A549 (cell line): ENCODE measurements at regions not wholly inside any gene's neighbourhood (a gene's known extent, or its start where the extent isn't known, plus 50 kb on each side); places are given as distances from the start of the nearest gene placed in this dataset.

Experiments used
- ATAC-seq, 2 experiments: fragments of 200-7000 bp in 1 of 2; fragments of >200 bp in 1 of 2; cut with Nextera tagmentation in 1 of 2; cut with Tn5 transposase in 1 of 2; 3 replicates each; pipeline versions ENCODE4 v1.8.0 to v1.9.1; 2018 to 2020; ENCODE audit warnings: mild to moderate bottlenecking in 1 of 2, moderate library complexity in 1 of 2
- CTCF ChIA-PET: fragments of 300-600 bp; sonication (Branson Sonifier 250); formaldehyde crosslinking; extraction: SDS; loops from one replicate; lab custom pipeline; 2021; ENCODE audit warnings: antibody characterized with exemption, inconsistent platforms; lab: Yijun Ruan, JAX
- POLR2A ChIA-PET: fragments of 350-600 bp; formaldehyde crosslinking; extraction: SDS; loops from one replicate; lab custom pipeline; 2021; ENCODE audit warnings: antibody characterized with exemption, inconsistent platforms; lab: Yijun Ruan, JAX
- DNase-seq, 2 experiments: peaks; one replicate each; pipeline versions ENCODE4 v3.0.0 to v3.0.0-alpha.2; 2011 to 2016; ENCODE audit warnings: low read depth in 1 of 2, low spot score in 1 of 2
- FAIRE-seq: peaks from 2 replicates; lab custom pipeline; 2011; peaks lifted over from hg19 to GRCh38; lab: Jason Lieb, UNC
- H3K27ac ChIP-seq, 2 experiments: fragments of >200 bp; sonication (Bioruptor Twin); formaldehyde crosslinking; 3 replicates each; pipeline ENCODE4 v1.5.1; 2016 to 2017
- H3K4me1 ChIP-seq: fragments of >200 bp; sonication (Bioruptor Twin); formaldehyde crosslinking; 3 replicates; pipeline ENCODE4 v1.6.1; 2016
- H3K4me2 ChIP-seq: fragments of >200 bp; sonication (Bioruptor Twin); formaldehyde crosslinking; 3 replicates; pipeline ENCODE4 v1.6.1; 2016
- H3K4me3 ChIP-seq: fragments of >200 bp; sonication (Bioruptor Twin); formaldehyde crosslinking; 3 replicates; pipeline ENCODE4 v1.5.1; 2016
- H3K9me3 ChIP-seq: fragments of >200 bp; sonication (Bioruptor Twin); formaldehyde crosslinking; 3 replicates; pipeline ENCODE4 v1.6.1; 2016
- CBX2 ChIP-seq: fragments of 200-600 bp; sonication (generic); IDR thresholded peaks from 2 replicates; pipeline ENCODE4 v1.6.1; 2016; ENCODE audit warnings: low read depth, mild to moderate bottlenecking, borderline replicate concordance
- EHMT2 ChIP-seq: fragments of 200-600 bp; sonication (generic); IDR thresholded peaks from 2 replicates; pipeline ENCODE4 v1.6.1; 2016; ENCODE audit warnings: antibody characterized with exemption, low read depth, mild to moderate bottlenecking, moderate library complexity
- ESRRA ChIP-seq: fragments of 150-350 bp; IDR thresholded peaks from 2 replicates; pipeline ENCODE4 v1.6.1; 2014; ENCODE audit warnings: mild to moderate bottlenecking, low read length, borderline replicate concordance
- FOSL2 ChIP-seq, 2 experiments: fragments of 450-650 bp in 1 of 2; fragments of >200 bp in 1 of 2; sonication (Bioruptor Twin) in 1 of 2; formaldehyde crosslinking; IDR thresholded peaks; 2 replicates each; pipeline versions ENCODE4 v1.5.0 to v1.6.1; 2016 to 2020; ENCODE audit warnings: mild to moderate bottlenecking in 1 of 2, moderate library complexity in 1 of 2
- GATA3 ChIP-seq: IDR thresholded peaks from 2 replicates; pipeline ENCODE4 v1.6.1; 2012; ENCODE audit warnings: borderline replicate concordance
- HEYL ChIP-seq: fragments of 250-450 bp; sonication (Bioruptor Pico); IDR thresholded peaks from 2 replicates; pipeline ENCODE4 v1.8.0; 2021; ENCODE audit warnings: mild to moderate bottlenecking, moderate library complexity
- HOXA7 ChIP-seq: fragments of 250-450 bp; sonication (Bioruptor Pico); IDR thresholded peaks from 2 replicates; pipeline ENCODE4 v1.5.0; 2020; ENCODE audit warnings: mild to moderate bottlenecking, moderate library complexity
- HOXB13 ChIP-seq: fragments of 250-450 bp; sonication (Bioruptor Pico); IDR thresholded peaks from 2 replicates; pipeline ENCODE4 v1.5.0; 2020; ENCODE audit warnings: low read depth, mild to moderate bottlenecking, moderate library complexity
- JUN ChIP-seq, 2 experiments: fragments of >200 bp; sonication (Bioruptor Twin); formaldehyde crosslinking; IDR thresholded peaks; 2 replicates in 1 of 2; 3 replicates in 1 of 2; pipeline ENCODE4 v1.6.1; 2016 to 2017
- MAFK ChIP-seq: fragments of 450-650 bp; IDR thresholded peaks from 2 replicates; pipeline ENCODE4 v1.6.1; 2014; ENCODE audit not compliant: partially characterized antibody
- MAZ ChIP-seq: fragments of 150-350 bp; IDR thresholded peaks from 2 replicates; pipeline ENCODE4 v1.6.1; 2014; ENCODE audit warnings: antibody characterized with exemption, low read depth, low read length, borderline replicate concordance
- POLR2AphosphoS2 ChIP-seq: conservative IDR thresholded peaks from 2 replicates; pipeline ENCODE4 v1.6.1; 2012; ENCODE audit warnings: low read length, improper control_type of control experiment, inconsistent platforms
- RAD21 ChIP-seq, 2 experiments: fragments of >200 bp in 1 of 2; sonication (Bioruptor Twin) in 1 of 2; formaldehyde crosslinking in 1 of 2; IDR thresholded peaks in 1 of 2; conservative IDR thresholded peaks in 1 of 2; 2 replicates in 1 of 2; 3 replicates in 1 of 2; pipeline ENCODE4 v1.6.1; 2012 to 2018; ENCODE audit warnings: inconsistent platforms in 1 of 2
- SMC3 ChIP-seq: fragments of >200 bp; sonication (Bioruptor Twin); formaldehyde crosslinking; IDR thresholded peaks from 3 replicates; pipeline ENCODE4 v1.6.1; 2018; ENCODE audit warnings: inconsistent platforms
- SREBF2 ChIP-seq: fragments of 450-650 bp; IDR thresholded peaks from 2 replicates; pipeline ENCODE4 v1.6.1; 2014; ENCODE audit warnings: mild to moderate bottlenecking, moderate library complexity
- TFCP2L1 ChIP-seq: fragments of 250-450 bp; sonication (Bioruptor Pico); IDR thresholded peaks from 2 replicates; pipeline ENCODE4 v1.5.0; 2021; ENCODE audit warnings: mild to moderate bottlenecking
- ZC3H11A ChIP-seq: fragments of 450-650 bp; IDR thresholded peaks from 2 replicates; pipeline ENCODE4 v1.6.1; 2014; ENCODE audit warnings: antibody characterized with exemption, mild to moderate bottlenecking
- ZFP36 ChIP-seq: fragments of 450-650 bp; IDR thresholded peaks from 2 replicates; pipeline ENCODE4 v1.6.1; 2014; ENCODE audit warnings: borderline replicate concordance; ENCODE audit not compliant: partially characterized antibody
- ZSCAN20 ChIP-seq: fragments of 250-450 bp; sonication (Bioruptor Pico); IDR thresholded peaks from 2 replicates; pipeline ENCODE4 v1.8.0; 2022; ENCODE audit warnings: mild to moderate bottlenecking, moderate library complexity
- WGBS: methylation state at CpG from one replicate; pipeline ENCODE4 v1.1.6; 2017; ENCODE audit errors: missing lambda C conversion rate; 5-methylcytosine and 5-hydroxymethylcytosine counted together
- TF ChIP-seq, protein P1 (sequence below): fragments of >200 bp; sonication (Bioruptor Twin); formaldehyde crosslinking; IDR thresholded peaks from 3 replicates; pipeline ENCODE4 v1.5.1; 2016
- TF ChIP-seq, protein P2 (sequence below): IDR thresholded peaks from 2 replicates; pipeline ENCODE4 v1.6.1; 2012; ENCODE audit warnings: low read depth, borderline replicate concordance
- TF ChIP-seq, protein P3 (sequence below): fragments of 150-350 bp; IDR thresholded peaks from 2 replicates; pipeline ENCODE4 v1.6.1; 2014; ENCODE audit warnings: low read depth, mild to moderate bottlenecking, low read length
- TF ChIP-seq, protein P4 (sequence below): fragments of >200 bp; sonication (Bioruptor Twin); formaldehyde crosslinking; IDR thresholded peaks from 2 replicates; pipeline ENCODE4 v1.6.1; 2016
- TF ChIP-seq, protein P5 (sequence below): fragments of 250-450 bp; sonication (Bioruptor Pico); IDR thresholded peaks from 2 replicates; pipeline ENCODE4 v1.5.0; 2021; ENCODE audit warnings: mild to moderate bottlenecking, moderate library complexity, borderline replicate concordance
- TF ChIP-seq, protein P6 (sequence below): fragments of 450-650 bp; IDR thresholded peaks from 2 replicates; pipeline ENCODE4 v1.6.1; 2014; ENCODE audit warnings: antibody characterized with exemption
- TF ChIP-seq, protein P7 (sequence below): IDR thresholded peaks from 2 replicates; pipeline ENCODE4 v1.6.1; 2012
- TF ChIP-seq, protein P8 (sequence below): fragments of >200 bp; sonication (Bioruptor Twin); formaldehyde crosslinking; IDR thresholded peaks from 3 replicates; pipeline ENCODE4 v1.6.1; 2016

DNA sequence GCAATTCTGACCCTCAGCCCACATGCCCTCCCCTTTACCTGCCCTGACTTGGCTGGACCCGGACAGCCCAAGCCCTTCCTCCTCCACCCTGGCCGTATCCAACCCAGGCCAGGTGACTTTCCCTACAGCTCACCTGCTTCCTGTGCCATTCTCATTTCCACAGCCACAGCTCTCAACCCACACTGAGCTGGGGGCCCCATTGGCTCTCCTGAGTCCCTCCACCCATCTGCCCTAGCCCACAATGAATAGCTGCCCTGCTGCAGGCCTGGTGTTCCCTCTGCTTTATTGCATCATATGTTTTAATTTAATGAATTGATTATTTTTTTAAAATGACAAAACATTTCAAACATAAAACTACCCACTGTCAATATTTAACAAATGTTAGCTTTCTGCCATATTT, 118.5 kb upstream of the BACH2 start:
- WGBS = 79% methylated on average over 2 of the region's 2 CpGs
- TF ChIP-seq, protein P1, sequence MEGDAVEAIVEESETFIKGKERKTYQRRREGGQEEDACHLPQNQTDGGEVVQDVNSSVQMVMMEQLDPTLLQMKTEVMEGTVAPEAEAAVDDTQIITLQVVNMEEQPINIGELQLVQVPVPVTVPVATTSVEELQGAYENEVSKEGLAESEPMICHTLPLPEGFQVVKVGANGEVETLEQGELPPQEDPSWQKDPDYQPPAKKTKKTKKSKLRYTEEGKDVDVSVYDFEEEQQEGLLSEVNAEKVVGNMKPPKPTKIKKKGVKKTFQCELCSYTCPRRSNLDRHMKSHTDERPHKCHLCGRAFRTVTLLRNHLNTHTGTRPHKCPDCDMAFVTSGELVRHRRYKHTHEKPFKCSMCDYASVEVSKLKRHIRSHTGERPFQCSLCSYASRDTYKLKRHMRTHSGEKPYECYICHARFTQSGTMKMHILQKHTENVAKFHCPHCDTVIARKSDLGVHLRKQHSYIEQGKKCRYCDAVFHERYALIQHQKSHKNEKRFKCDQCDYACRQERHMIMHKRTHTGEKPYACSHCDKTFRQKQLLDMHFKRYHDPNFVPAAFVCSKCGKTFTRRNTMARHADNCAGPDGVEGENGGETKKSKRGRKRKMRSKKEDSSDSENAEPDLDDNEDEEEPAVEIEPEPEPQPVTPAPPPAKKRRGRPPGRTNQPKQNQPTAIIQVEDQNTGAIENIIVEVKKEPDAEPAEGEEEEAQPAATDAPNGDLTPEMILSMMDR = no peak
- TF ChIP-seq ZC3H11A (no peak), CBX2 (no peak), HOXA7 (CRISPR knock-in tag) (no peak), MAFK (no peak), TFCP2L1 (CRISPR knock-in tag) (no peak), FOSL2 (IDR thresholded peaks at IDR 0.05) (no peak), FOSL2 (CRISPR knock-in tag; IDR thresholded peaks at IDR 0.05) (no peak)
- TF ChIP-seq, protein P2, sequence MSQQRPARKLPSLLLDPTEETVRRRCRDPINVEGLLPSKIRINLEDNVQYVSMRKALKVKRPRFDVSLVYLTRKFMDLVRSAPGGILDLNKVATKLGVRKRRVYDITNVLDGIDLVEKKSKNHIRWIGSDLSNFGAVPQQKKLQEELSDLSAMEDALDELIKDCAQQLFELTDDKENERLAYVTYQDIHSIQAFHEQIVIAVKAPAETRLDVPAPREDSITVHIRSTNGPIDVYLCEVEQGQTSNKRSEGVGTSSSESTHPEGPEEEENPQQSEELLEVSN = no peak
- no peaks in the 10 kb centered on the region for H3K4me1 ChIP-seq
- CTCF ChIA-PET = no interaction called here
- H3K4me2 ChIP-seq = no peak overlapping the region
- FAIRE-seq = no peak
- DNase-seq = no peak
- H3K27ac ChIP-seq = no peak overlapping the region
- POLR2A ChIA-PET = no interaction called here
- no peak for ATAC-seq
- H3K4me3 ChIP-seq = no peak overlapping the region
- no peaks in the 10 kb centered on the region for H3K9me3 ChIP-seq

DNA sequence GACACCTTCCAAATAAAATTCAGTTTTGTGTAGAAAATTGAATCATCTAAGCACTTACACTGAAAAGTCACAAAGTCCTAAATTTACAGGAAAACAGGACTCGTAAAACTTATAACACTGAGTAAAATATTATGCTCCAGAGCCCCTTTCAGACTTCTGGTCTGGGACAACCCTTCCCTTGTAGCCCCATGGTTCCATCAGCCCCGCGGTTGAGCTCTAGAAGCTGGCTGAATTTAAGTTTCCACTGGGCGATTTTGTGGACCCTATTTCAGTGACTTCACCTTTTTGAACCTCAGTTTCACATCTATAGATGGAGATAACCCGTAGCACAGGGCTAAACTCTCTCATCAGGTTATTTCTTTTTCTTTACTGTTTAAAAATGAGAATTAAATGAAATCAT, 117.7 kb upstream of the BACH2 start:
- TF ChIP-seq SMC3 (no peak), ESRRA (no peak)
- TF ChIP-seq, protein P3, sequence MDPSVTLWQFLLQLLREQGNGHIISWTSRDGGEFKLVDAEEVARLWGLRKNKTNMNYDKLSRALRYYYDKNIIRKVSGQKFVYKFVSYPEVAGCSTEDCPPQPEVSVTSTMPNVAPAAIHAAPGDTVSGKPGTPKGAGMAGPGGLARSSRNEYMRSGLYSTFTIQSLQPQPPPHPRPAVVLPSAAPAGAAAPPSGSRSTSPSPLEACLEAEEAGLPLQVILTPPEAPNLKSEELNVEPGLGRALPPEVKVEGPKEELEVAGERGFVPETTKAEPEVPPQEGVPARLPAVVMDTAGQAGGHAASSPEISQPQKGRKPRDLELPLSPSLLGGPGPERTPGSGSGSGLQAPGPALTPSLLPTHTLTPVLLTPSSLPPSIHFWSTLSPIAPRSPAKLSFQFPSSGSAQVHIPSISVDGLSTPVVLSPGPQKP = no peak
- TF ChIP-seq, protein P4, sequence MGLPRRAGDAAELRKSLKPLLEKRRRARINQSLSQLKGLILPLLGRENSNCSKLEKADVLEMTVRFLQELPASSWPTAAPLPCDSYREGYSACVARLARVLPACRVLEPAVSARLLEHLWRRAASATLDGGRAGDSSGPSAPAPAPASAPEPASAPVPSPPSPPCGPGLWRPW = no peak
- TF ChIP-seq, all 56 proteins: peak for 0
- H3K27ac ChIP-seq = no peak overlapping the region
- DNase-seq = no peak
- H3K4me3 ChIP-seq = no peak overlapping the region
- POLR2A ChIA-PET = no interaction called here
- CTCF ChIA-PET = interaction anchor here (1.4 to 1.6 kb wide), 2 partner anchors 11 to 21 kb away, joined by 3 read pairs; no protein-coding TSS in a partner anchor
- ATAC-seq = no peak
- H3K9me3 ChIP-seq = no peaks in the 10 kb centered on the region
- no peak for FAIRE-seq
- 66% methylated on average over 5 of the region's 5 CpGs for WGBS
- no peaks in the 10 kb centered on the region for H3K4me1 ChIP-seq
- no peak overlapping the region for H3K4me2 ChIP-seq

DNA sequence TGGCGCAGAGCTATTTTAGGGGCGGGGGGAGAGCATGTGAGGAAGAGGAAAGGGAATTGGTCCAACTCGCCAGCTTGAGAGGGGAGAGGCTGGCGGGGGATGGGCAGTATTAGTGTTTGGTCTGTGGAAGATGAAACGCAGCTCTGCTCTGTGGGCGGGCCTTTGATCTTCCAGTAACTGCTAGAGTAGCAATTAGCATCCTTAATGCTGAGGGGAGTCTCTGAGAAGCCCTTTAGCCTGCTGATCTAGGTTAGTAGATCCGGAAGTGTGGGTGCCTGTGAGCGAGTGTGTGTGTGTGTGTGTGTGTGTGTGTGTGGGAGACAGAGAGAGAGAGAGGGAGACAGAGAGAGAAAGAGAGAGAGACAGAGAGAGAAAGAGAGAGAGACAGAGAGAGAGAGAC, 117.2 kb upstream of the BACH2 start:
- H3K27ac ChIP-seq = no peak overlapping the region
- no peaks in the 10 kb centered on the region for H3K4me1 ChIP-seq
- H3K4me3 ChIP-seq = no peak overlapping the region
- WGBS = 56% methylated on average over 8 of the region's 8 CpGs
- ATAC-seq = no peak
- ChIA-PET POLR2A (no interaction called here), CTCF (interaction anchor here (1.4 to 1.7 kb wide), 3 partner anchors 12 to 65 kb away, joined by 3 read pairs; no protein-coding TSS in a partner anchor)
- no peak overlapping the region for H3K4me2 ChIP-seq
- no peaks in the 10 kb centered on the region for H3K9me3 ChIP-seq
- no peak for FAIRE-seq
- DNase-seq = no peak
- TF ChIP-seq, protein P5, sequence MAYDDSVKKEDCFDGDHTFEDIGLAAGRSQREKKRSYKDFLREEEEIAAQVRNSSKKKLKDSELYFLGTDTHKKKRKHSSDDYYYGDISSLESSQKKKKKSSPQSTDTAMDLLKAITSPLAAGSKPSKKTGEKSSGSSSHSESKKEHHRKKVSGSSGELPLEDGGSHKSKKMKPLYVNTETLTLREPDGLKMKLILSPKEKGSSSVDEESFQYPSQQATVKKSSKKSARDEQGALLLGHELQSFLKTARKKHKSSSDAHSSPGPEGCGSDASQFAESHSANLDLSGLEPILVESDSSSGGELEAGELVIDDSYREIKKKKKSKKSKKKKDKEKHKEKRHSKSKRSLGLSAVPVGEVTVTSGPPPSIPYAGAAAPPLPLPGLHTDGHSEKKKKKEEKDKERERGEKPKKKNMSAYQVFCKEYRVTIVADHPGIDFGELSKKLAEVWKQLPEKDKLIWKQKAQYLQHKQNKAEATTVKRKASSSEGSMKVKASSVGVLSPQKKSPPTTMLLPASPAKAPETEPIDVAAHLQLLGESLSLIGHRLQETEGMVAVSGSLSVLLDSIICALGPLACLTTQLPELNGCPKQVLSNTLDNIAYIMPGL = no peak
- TF ChIP-seq ZFP36 (no peak), FOSL2 (IDR thresholded peaks at IDR 0.05) (no peak), FOSL2 (CRISPR knock-in tag; IDR thresholded peaks at IDR 0.05) (no peak), POLR2AphosphoS2 (no peak), RAD21 (conservative IDR thresholded peaks at IDR 0.05 in 1 of 2, IDR thresholded peaks at IDR 0.05 in 1 of 2) (no peak), MAZ (no peak), HEYL (CRISPR knock-in tag) (no peak), GATA3 (no peak), ZSCAN20 (no peak), HOXB13 (CRISPR knock-in tag) (no peak), MAFK (no peak), EHMT2 (no peak), JUN (IDR thresholded peaks at IDR 0.05) (no peak), SREBF2 (no peak)
- TF ChIP-seq, protein P6, sequence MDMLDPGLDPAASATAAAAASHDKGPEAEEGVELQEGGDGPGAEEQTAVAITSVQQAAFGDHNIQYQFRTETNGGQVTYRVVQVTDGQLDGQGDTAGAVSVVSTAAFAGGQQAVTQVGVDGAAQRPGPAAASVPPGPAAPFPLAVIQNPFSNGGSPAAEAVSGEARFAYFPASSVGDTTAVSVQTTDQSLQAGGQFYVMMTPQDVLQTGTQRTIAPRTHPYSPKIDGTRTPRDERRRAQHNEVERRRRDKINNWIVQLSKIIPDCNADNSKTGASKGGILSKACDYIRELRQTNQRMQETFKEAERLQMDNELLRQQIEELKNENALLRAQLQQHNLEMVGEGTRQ = no peak
- TF ChIP-seq, protein P7, sequence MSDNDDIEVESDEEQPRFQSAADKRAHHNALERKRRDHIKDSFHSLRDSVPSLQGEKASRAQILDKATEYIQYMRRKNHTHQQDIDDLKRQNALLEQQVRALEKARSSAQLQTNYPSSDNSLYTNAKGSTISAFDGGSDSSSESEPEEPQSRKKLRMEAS = no peak
- TF ChIP-seq, protein P8, sequence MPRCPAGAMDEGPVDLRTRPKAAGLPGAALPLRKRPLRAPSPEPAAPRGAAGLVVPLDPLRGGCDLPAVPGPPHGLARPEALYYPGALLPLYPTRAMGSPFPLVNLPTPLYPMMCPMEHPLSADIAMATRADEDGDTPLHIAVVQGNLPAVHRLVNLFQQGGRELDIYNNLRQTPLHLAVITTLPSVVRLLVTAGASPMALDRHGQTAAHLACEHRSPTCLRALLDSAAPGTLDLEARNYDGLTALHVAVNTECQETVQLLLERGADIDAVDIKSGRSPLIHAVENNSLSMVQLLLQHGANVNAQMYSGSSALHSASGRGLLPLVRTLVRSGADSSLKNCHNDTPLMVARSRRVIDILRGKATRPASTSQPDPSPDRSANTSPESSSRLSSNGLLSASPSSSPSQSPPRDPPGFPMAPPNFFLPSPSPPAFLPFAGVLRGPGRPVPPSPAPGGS = no peak
